GM19238 (cell line): ENCODE measurements at regions not wholly inside any gene's neighbourhood (a gene's known extent, or its start where the extent isn't known, plus 50 kb on each side); places are given as distances from the start of the nearest gene placed in this dataset.
"Not testable (repeated sequence)": the region's sequence is repeated elsewhere in the genome, so short reads cannot be mapped to it uniquely, and the experiment has no call there.

Experiments used
- DNase-seq: peaks from one replicate; pipeline ENCODE4 v3.0.0; 2011; ENCODE audit warnings: low spot score; ENCODE audit not compliant: insufficient read length

DNA sequence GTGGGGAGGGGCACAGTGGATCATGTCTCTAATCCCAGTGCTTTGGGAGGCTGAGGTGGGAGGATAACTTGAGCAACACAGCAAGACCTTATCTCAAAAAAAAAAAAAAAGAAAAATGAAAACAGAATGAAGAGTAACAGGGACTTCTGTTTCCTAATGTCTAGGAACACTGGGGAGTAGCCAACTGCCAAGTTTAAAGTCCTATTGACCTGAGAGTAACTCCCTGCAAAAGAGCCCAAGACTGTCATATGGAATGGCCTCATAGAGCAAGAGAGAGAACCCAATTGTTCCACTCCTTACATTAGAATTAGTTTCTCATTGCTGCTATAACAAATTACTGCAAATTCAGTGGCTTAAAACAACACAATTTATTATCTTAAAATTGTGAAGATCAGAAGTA lies 881.4 kb upstream of the ROBO1 start:
- DNase-seq: no peak

DNA sequence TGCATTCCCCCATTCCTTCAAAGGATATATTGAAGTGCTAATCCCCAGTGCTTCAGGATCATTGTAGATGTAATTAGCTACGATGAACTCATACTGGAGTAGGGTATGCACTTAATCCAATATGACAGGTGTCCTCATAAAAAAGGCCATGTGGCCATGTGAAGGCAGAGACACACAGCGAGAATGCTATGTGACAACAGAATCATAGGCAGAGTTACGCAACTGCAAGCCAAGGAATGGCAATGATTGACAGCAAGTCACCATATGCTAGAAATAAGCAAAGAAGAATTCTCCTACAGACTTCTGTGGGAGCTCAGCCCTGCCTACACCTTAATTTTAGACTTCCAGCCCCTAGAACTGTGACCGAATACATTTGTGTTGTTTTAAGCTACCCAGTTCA lies 875.6 kb upstream of the ROBO1 start:
- no peak for DNase-seq

DNA sequence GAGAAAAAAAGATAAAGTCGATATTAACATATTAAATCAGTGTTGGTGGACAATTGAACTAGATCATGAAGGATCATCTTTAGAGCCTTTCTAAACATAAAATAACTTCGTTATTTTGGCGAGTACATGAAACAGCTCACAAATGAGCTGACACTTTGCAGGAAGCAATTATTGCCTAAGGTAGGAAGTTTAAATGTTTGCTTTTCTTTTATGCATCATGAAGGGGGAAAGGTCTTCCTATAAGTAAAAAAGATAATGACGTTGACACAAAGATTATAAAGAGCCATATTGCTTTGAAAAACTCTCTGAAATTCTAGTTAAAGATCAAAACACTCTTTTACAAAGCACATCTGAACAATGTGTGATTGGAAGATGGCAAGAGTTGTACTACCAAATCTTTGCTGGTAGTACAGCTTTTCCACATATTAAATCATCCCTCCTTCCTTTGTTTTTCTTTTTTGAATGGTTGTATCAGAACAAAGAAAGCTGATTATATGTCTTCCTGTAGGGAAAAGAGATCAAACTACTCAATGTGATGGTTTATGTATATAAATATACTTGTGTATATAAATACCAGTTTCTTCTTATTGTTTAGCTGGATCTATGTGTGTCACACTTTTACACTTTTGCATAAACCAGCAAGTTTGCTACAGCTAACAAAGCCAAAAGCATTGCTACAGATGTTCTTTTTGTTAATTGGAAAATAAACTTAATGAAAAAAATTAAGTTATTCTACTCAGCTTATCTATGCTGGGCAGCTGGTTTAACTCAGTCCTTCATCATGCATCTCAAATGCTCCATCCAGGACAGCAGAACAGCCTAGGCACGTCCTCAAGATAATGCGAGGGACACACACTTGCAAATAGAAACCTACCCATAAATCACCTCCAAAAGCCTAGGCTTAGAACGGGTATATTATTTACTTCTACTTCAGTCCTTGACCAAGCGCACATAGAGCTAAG lies 850.8 kb upstream of the ROBO1 start:
- DNase-seq: no peak

DNA sequence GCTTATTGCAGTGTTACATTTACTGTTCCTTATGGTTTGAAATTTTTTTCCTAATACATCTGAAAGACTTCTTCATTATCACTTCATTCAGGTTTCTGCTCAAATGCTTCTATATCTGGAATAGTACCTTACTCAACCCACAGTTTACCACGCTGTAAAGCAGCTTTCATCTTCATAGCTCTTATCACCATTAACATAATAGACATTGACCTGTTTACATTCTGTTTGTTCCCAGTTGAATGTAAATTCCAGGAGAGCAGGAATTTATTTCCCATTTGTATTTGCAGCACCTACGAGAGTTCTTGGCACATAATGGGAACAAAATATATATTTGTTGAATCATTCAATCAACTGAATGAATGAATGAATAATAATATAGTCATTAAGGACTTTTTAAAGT lies 844.6 kb upstream of the ROBO1 start:
- DNase-seq: no peak

DNA sequence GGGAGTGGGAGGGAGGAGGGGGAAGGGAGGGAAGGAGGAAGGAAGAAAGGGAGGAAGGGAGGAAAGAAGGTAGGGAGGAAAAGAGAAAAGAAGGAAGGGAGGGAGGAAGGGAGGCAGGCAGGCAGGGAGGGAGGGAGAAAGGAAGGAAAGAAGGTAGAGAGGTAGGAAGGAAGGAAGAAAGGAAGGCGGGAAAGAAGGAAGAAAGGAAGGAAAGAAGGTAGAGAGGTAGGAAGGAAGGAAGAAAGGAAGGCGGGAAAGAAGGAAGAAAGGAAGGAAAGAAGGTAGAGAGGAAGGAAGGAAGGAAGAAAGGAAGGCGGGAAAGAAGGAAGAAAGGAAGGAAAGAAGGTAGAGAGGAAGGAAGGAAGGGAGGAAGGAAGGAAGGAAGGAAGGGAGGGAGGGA lies 840.3 kb upstream of the ROBO1 start:
- DNase-seq: not testable (repeated sequence)

DNA sequence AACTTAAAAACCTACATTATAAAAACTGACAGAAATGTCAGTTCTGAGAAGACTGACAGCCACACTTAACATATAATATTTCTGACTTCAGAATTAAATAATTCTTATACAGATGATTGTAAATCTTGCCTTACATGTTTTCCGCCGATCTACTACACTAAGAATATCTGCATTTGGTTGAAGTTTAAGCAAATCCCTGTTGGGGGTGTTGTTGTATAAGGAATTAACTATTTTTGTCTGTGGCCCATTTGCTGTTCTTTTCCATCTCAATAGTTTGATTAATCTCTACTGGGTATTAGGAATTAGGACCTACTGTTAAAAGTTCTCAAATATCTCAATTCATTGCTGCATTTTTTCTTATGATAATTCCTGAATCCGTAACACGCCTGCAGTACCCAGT lies 838.3 kb upstream of the ROBO1 start:
- no peak for DNase-seq

DNA sequence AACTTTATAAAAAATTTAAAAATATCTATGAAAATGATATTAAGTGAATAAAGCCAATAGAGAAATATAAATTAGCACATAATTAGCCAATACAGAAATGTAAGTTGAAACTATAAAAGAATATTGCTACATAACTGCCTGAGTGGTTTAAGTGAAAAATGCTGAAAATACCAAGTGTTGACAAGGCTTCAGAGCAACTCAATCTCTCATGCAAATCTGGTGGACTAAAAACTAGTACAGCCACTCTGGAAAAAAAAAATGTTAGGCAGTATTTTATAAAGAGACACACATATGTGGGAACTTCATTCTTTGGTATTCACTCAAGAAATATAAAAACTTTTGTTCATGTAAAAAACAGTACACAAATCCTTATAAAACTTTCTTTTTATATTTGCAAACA lies 833.7 kb upstream of the ROBO1 start:
- no peak for DNase-seq

DNA sequence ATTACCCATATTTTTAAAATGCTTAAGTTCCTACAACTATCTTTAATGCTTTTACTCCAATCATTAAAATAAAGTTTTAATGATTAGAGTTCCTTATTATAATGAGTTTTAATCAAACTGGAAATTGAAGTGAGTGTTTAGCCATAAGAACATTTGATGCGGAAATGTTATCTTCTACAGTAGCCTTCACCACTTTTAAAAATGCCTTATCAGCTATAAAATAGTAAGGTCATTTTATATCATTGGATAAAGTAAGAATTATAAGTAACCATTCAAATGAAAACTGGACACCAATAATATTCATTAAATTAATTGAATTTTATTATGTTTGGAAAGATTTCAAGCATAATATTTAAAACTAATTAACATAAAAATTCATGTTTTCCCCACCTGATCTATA lies 825.0 kb upstream of the ROBO1 start:
- no peak for DNase-seq

DNA sequence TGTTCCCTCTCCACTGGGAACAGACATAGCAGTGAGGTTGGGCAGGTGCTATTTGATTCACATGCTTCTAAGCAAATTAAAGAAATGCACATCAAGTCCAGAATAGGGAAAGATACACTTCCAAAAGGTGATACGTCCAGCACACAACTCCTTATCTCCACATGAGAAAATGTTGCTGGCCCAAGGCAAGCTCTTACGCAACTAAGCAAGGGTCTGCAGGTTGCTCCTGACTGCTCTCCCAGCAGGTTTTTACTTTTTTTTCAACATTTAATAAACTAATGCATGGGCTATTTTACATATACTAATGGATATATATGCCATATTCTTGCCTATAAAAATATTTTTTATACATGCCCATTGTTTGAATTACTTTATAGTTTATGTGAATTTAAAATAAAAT lies 818.5 kb upstream of the ROBO1 start:
- no peak for DNase-seq

DNA sequence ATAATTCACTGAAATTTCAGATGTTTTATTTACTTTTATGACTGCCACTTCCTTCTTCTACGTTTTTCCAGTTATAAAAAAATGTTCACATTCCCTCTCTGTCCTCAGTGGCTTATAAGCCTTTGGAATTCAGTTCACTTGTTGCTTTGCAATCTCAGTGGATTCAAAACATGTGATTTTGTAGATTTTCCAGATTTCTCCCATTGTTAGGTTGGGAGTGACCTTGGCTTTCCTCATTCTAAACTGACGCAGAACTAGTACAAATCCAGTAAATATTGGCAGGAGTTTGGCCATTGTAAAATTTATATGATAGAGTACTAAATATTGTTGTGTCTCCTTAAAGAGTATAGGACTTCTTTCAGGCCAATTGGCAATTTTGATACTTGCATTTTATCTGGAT lies 812.3 kb upstream of the ROBO1 start:
- DNase-seq: no peak

DNA sequence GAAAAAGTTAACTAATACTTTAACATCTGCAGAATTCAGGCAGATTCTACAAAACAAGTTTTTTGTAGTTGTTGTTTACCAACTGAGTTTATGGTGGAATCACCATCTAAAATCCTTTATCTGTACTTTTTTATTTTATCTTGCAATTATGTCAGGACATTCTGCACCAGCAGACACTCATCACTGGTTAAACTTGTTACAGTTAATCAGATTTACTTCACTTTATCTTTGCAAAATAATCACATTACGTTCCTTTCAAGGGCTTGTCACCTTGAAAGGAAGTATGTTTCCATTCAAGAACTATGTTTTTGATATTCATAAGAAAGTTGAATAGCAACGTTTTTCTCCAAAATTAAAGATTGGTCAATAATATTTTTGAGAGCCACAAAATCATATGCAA lies 796.6 kb upstream of the ROBO1 start:
- DNase-seq: no peak

DNA sequence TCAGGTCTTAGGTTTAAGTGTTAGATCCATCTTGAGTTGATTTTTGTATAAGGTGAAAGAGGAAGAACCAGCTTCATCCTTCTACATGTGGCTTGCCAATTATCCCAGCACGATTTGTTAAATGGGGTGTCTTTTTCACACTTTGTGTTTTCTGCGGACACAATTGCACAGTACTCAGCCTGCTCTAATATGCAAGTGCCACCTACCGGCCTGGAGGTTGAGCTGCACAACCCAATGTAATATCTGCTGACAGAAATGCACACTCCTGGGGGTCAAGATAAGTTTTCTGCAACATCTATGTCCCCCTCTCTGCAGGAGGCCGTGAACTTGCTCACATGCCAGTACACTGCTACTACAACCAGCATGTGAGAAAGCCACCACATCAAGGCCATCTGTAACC lies 791.9 kb upstream of the ROBO1 start:
- DNase-seq: no peak

DNA sequence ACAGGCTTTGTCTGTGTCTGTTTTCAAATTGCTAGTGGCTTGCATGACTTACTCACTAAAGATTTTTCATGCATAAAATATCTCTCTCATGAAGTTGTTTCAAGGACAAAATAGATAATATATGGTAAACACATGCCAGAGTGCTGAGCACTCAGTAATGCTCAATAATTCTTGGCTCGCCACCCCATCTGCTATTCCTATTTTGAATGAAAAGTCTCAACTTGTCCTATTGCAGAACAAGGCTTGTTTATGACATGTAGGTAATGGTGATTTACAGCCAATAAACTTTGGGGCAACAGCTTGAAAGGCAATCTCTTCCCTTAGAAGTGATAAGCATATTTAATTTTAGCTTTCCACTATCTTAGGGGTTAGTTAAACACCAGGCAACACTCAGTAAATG lies 789.0 kb upstream of the ROBO1 start:
- DNase-seq: no peak

DNA sequence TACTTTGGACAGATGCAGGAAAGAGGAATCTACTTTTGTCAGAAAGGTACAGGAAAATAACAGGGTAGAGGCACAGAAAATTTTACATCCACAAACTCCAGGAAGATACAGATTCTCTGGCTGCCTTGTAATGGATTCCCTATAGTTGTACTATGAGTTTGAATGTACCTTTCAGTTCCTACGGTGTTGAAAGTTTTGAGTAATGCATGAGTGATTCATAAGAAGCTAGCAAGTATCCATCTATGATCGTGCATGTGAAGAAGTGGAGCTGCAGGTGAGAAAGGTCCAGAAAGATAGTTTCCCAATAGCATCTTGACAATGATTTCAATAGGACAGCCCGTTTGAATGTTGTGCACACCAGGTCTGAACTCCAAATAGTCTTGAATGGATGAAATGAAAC lies 786.5 kb upstream of the ROBO1 start:
- DNase-seq: no peak

DNA sequence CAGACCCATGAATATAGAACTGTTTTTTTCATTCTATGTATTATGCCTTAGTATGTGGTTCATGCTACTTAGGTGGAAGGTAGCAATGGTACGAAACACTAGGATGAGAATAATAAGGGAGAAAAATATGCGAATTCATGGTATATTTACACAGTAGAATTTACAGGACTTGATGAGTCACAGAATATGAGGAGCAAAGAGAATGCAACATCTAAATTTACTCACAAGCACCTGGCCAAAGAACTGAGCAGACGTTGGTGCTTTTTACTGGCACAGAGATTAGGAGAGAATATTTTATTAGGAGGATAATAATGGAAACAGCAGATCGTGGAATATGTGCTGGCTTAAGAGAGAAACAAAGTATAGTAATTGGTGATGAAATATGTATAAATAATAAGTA lies 785.4 kb upstream of the ROBO1 start:
- DNase-seq: no peak

DNA sequence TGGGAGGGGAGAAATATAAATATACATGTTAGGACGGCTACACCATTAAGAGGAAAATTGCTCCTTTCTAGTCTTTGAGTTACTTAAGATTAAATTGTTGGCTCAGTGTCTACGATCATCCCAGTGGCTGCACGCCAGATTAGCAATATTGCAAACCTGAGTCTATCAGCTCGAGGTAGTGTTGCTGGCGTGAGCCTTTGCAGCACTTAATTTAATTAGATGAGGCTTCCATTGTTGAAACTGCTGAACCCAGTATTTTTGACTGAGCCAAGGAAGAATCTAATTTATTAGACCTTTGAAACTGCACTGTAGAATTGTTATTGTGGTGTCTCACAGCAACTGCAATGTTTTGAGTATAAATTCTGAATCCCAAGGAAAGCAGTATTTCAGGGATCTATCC lies 782.4 kb upstream of the ROBO1 start:
- no peak for DNase-seq

DNA sequence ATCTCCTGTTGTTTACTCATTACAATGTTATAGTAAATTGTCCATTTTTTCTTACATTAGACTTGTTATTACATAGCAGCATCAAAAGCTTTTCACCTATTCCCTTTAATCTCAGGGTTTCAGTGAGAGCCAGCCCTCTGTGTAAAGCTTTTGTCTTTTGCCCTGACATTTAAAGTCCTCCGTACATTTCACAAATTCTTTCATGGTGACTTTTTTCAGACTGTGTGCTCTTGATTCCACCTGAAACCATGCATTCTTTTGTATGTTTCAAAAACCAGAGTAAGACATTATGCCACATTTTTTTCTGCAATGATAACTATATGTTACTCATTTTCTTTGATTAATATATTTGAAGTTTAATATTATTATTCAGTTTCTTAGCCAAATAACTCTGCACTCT lies 781.4 kb upstream of the ROBO1 start:
- DNase-seq: no peak

DNA sequence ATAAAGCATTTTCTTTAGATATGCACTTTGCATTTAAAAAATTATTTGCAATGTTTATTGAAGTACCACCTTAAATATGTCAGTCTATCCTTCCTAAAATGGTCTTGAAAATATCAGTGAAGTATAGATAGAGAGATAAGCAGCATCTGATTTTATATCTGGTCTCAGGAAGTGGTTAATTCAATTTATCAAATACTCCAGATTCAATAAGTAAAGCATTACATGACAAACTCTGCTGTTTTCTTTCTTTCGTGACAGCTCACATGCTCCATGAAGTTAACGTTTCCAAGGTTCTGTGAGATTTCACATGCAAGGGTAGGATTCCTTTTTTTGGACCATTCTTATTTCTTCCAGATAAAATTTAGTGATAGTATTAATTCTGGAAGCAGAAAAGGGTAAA lies 775.4 kb upstream of the ROBO1 start:
- no peak for DNase-seq

DNA sequence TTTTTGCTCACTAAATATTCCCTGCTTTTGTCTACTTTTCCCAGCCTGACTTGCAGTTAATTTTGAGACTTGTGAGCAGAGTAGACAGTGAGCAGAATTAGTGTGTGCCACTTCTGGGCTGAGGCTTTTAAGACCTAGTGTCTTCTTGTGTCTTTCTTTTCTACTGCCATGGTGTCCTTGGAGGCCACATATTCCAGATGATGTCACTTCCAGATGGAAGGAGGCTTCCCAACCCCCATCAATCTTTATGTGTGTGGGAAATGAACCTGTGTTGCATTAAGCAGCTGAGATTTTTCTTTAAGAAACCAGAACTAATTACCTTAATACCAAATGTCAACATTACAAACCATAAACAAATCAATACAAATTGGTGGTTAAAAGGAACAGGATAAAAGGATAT lies 774.7 kb upstream of the ROBO1 start:
- DNase-seq: no peak

DNA sequence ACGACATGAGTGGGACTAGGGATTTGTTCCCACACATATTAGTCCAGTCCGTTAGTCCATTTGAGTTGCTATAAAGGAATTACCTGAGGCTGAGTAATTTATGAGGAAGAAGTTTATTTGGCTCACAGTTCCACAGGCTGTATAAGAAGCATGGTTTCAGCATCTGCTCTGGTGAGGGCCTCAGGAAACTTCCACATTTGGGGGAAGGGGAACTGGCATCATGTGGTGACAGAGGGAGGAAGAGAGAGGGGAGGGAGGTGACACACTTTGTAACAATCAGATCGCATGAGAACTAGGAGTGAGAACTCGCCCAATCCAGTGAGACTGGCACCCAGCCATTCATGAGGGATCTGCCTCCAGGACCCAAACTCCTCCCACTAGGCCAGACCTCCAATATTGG lies 769.9 kb upstream of the ROBO1 start:
- no peak for DNase-seq

DNA sequence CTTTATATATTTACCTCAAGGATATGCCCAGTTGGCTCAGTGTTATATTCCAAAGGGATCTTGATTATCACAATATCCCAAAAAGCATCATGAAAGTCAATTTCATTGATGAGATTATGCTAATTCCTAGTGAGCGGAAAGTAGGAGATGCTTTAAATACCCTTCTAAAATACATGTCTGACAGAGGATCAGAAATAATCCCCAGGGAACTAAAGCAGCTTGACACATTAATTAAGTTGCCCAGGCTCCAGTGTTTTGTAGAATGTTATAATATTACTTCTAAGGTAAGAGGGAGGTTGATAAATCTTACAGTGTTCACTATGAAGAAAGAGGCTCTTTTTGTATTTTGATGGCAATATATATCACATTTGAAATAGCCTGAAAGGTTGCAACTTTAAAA lies 767.5 kb upstream of the ROBO1 start:
- DNase-seq: no peak

DNA sequence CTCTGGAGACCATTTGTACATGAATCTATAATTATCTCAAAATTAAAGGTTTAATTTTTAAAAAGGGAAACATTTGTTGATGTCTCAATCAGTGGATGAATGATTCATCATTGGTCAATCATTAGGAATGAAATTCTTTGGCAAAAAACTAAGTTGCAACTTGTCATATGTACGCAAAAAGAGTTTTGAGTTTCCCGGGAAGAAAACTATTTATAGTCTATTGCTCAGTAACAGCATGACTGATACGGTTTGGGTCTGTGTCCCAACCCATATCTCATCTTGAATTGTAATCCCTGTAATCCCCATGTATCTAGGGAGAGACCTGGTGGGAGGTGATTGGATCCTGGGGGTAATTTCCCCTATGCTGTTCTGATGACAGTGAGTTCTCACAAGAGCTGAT lies 765.8 kb upstream of the ROBO1 start:
- no peak for DNase-seq

DNA sequence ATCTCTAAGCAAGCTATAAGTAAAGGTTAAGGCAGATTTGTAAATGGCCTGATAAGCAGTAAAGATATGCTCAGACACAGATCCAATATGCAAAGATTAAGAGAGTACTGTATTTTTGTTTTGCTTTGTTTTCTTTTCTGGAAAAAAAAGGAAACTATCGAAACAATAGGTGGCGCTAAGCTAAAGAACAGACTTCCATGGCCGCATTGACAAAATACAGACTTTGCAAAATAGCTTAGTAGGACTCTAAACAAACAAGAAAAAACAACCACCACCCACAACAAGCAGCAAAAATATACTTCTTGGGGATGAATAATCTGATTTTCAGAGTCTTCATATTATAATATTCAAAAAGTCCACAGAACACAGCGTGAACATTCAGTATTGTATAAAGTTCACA lies 758.4 kb upstream of the ROBO1 start:
- no peak for DNase-seq

DNA sequence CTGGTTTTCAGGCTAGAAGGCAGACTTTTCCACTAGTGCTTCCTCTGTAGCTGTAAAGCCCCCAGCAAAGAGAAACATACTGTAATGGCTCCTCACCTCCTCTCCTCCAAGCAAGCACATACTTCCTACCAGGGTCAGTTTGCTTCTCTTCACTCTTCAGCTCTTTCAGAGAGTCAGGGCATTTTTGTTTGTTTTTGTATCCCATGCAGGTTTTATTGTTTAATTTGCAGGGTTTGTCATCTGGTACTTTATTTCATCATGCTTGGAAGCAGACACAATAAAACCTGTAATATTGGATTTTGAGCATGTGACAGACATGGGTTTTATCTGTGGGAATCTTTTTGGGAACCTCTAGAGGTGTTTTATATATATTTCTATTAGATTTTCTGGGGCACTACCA lies 753.3 kb upstream of the ROBO1 start:
- DNase-seq: no peak
